Mononuclear cell (primary cell): ENCODE measurements at regions not wholly inside any gene's neighbourhood (a gene's known extent, or its start where the extent isn't known, plus 50 kb on each side); places are given as distances from the start of the nearest gene placed in this dataset.

Source experiments
- H3K27me3 ChIP-seq: 2 replicates; pipeline ENCODE4 v1.6.0; 2011; ENCODE audit warnings: low read length, control low read depth; ENCODE audit not compliant: insufficient read depth
- H3K4me1 ChIP-seq: 2 replicates; pipeline ENCODE4 v1.5.1; 2011; ENCODE audit warnings: mild to moderate bottlenecking, low read length, control low read depth; ENCODE audit not compliant: insufficient read depth
- H3K4me3 ChIP-seq: 2 replicates; pipeline ENCODE4 v1.5.1; 2011; ENCODE audit warnings: mild to moderate bottlenecking, low read length, moderate library complexity
- H3K9me3 ChIP-seq: 2 replicates; pipeline ENCODE4 v1.5.1; 2011; ENCODE audit warnings: low read depth, mild to moderate bottlenecking, control low read depth, low read length

- no peaks in the 10 kb centered on the region for H3K4me1 ChIP-seq
- no peak overlapping the region for H3K4me3 ChIP-seq
- H3K27me3 ChIP-seq: peaks cover 10% of the 10 kb centered on the region
- H3K9me3 ChIP-seq: no peaks in the 10 kb centered on the region
These were observed 127.7 kb upstream of the CAND1 start for GRCh38 chr12:67141296-67142018.

GRCh38 chr12:67145692-67146091 is 123.5 kb upstream of the CAND1 start:
- H3K4me1 ChIP-seq: no peaks in the 10 kb centered on the region
- no peak overlapping the region for H3K4me3 ChIP-seq
- no peaks in the 10 kb centered on the region for H3K9me3 ChIP-seq
- no peaks in the 10 kb centered on the region for H3K27me3 ChIP-seq

GRCh38 chr12:67147030-67147429 is 122.1 kb upstream of the CAND1 start:
- Histone ChIP-seq H3K27me3 (no peaks in the 10 kb centered on the region), H3K9me3 (no peaks in the 10 kb centered on the region)

GRCh38 chr12:67147447-67147846 is 121.7 kb upstream of the CAND1 start:
- Histone ChIP-seq H3K27me3 (no peaks in the 10 kb centered on the region), H3K4me1 (no peaks in the 10 kb centered on the region), H3K9me3 (no peaks in the 10 kb centered on the region), H3K4me3 (no peak overlapping the region)

More at GRCh38 chr12:67147030-67147429, 122.1 kb upstream of the CAND1 start:
- Histone ChIP-seq H3K4me1 (no peaks in the 10 kb centered on the region), H3K4me3 (no peak overlapping the region)

- no peaks in the 10 kb centered on the region for H3K27me3 ChIP-seq
- no peaks in the 10 kb centered on the region for H3K9me3 ChIP-seq
- H3K4me1 ChIP-seq: no peaks in the 10 kb centered on the region
- H3K4me3 ChIP-seq: no peak overlapping the region
These were observed 120.9 kb upstream of the CAND1 start for GRCh38 chr12:67148265-67148664.

- Histone ChIP-seq H3K4me3 (no peak overlapping the region), H3K4me1 (no peaks in the 10 kb centered on the region), H3K27me3 (no peaks in the 10 kb centered on the region), H3K9me3 (no peaks in the 10 kb centered on the region)
These were observed 117.3 kb upstream of the CAND1 start for GRCh38 chr12:67151886-67152285.

- H3K4me3 ChIP-seq: no peak overlapping the region
- no peaks in the 10 kb centered on the region for H3K9me3 ChIP-seq
- no peaks in the 10 kb centered on the region for H3K27me3 ChIP-seq
- H3K4me1 ChIP-seq: no peaks in the 10 kb centered on the region
These were observed 116.7 kb upstream of the CAND1 start for GRCh38 chr12:67152451-67152850.

- H3K9me3 ChIP-seq: no peaks in the 10 kb centered on the region
- no peak overlapping the region for H3K4me3 ChIP-seq
- H3K4me1 ChIP-seq: no peaks in the 10 kb centered on the region
- no peaks in the 10 kb centered on the region for H3K27me3 ChIP-seq
These were observed 114.3 kb upstream of the CAND1 start for GRCh38 chr12:67154901-67155300.

GRCh38 chr12:67155863-67156262 is 113.3 kb upstream of the CAND1 start:
- H3K9me3 ChIP-seq: no peaks in the 10 kb centered on the region
- no peak overlapping the region for H3K4me3 ChIP-seq
- no peaks in the 10 kb centered on the region for H3K27me3 ChIP-seq
- H3K4me1 ChIP-seq: no peaks in the 10 kb centered on the region

GRCh38 chr12:67161322-67161918 is 107.7 kb upstream of the CAND1 start:
- Histone ChIP-seq H3K9me3 (no peaks in the 10 kb centered on the region), H3K4me1 (no peaks in the 10 kb centered on the region), H3K27me3 (no peaks in the 10 kb centered on the region), H3K4me3 (no peak overlapping the region)

- Histone ChIP-seq H3K27me3 (no peaks in the 10 kb centered on the region), H3K9me3 (no peaks in the 10 kb centered on the region), H3K4me1 (no peaks in the 10 kb centered on the region), H3K4me3 (no peak overlapping the region)
These were observed 95.9 kb upstream of the CAND1 start for GRCh38 chr12:67173258-67173657.

- H3K9me3 ChIP-seq: no peaks in the 10 kb centered on the region
- peaks cover 16% of the 10 kb centered on the region for H3K27me3 ChIP-seq
- no peak overlapping the region for H3K4me3 ChIP-seq
- H3K4me1 ChIP-seq: no peaks in the 10 kb centered on the region
These were observed 86.6 kb upstream of the CAND1 start for GRCh38 chr12:67182551-67182950.

- Histone ChIP-seq H3K4me3 (no peak overlapping the region), H3K27me3 (no peaks in the 10 kb centered on the region), H3K9me3 (no peaks in the 10 kb centered on the region), H3K4me1 (no peaks in the 10 kb centered on the region)
These were observed 75.5 kb upstream of the CAND1 start for GRCh38 chr12:67193704-67194103.

- no peaks in the 10 kb centered on the region for H3K4me1 ChIP-seq
- H3K27me3 ChIP-seq: peaks cover 4% of the 10 kb centered on the region
- H3K4me3 ChIP-seq: no peak overlapping the region
- no peaks in the 10 kb centered on the region for H3K9me3 ChIP-seq
These were observed 68.8 kb upstream of the CAND1 start for GRCh38 chr12:67200386-67200785.

GRCh38 chr12:67202011-67202677 is 67.0 kb upstream of the CAND1 start:
- H3K4me3 ChIP-seq: no peak overlapping the region
- no peaks in the 10 kb centered on the region for H3K9me3 ChIP-seq
- no peaks in the 10 kb centered on the region for H3K4me1 ChIP-seq
- H3K27me3 ChIP-seq: peaks cover 4% of the 10 kb centered on the region

GRCh38 chr12:67202678-67203012 is 66.5 kb upstream of the CAND1 start:
- no peak overlapping the region for H3K4me3 ChIP-seq
- H3K9me3 ChIP-seq: no peaks in the 10 kb centered on the region
- peaks cover 4% of the 10 kb centered on the region for H3K27me3 ChIP-seq
- H3K4me1 ChIP-seq: no peaks in the 10 kb centered on the region
